GM18858 (cell line): ENCODE measurements at regions not wholly inside any gene's neighbourhood (a gene's known extent, or its start where the extent isn't known, plus 50 kb on each side); places are given as distances from the start of the nearest gene placed in this dataset.
"Not testable (repeated sequence)": the region's sequence is repeated elsewhere in the genome, so short reads cannot be mapped to it uniquely, and the experiment has no call there.

Experiments
- ATAC-seq: cut with Tn5 transposase; IDR thresholded peaks from one replicate; pipeline ENCODE4 v1.9.1; 2021; ENCODE audit not compliant: unreplicated experiment

DNA sequence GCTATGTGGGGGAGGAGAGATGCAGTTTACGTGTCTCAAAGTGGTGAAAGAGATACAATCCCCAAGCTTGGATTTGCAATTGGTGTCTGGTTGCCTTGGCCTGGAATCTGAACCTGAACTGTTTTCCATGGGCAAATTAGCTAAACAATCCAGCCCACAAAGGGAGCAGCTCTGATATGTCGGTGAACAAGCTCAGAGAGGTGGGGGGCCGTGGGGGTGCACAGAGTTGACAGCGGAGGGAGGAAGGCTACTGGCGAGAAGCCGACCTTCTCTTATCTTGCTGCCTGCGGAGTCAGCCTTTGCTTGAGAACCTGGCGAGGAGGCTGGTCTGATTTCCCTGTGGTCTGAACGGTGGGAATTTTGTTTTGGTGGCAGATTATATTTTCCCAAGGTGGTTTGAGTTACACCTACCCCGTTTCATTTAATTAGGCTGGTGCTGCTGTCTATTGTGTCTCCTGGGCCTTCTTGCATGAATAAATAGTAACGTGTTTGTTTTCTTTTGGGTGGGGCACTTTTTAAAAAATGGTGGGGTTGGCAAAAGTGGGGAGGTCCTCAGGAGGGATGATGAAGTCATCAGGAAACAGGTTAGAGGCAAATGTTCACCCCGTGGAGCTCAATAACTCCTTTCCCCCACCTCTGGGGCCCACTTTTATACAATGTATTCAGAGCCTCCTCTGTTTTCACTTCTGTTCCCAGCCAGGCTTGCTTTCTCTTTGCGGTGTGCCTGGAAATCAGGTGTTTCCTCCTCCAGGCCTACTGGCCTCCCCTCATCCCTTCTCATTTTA is 80.9 kb upstream of the IGFBP5 start:
- ATAC-seq, result no peak

DNA sequence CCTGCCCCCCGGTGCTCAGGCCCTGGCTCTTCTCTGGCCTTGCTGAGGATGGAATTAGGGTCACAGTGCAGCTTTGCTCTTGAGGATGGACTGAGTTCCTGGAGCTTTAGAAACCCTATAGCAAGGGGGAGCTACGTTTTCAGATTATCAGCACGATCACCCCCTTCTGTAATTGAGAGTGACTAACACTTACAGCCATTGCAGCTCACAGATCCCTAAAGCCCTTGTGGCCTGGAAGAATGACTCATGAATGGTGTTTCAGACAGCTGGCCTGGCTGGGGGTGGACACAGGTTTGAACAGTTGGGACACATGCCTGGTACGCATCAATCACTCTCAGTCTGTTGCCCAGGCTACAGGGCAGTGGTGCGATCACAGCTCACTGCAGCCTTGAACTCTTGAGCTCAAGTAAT is 79.7 kb upstream of the IGFBP5 start:
- no peak for ATAC-seq

DNA sequence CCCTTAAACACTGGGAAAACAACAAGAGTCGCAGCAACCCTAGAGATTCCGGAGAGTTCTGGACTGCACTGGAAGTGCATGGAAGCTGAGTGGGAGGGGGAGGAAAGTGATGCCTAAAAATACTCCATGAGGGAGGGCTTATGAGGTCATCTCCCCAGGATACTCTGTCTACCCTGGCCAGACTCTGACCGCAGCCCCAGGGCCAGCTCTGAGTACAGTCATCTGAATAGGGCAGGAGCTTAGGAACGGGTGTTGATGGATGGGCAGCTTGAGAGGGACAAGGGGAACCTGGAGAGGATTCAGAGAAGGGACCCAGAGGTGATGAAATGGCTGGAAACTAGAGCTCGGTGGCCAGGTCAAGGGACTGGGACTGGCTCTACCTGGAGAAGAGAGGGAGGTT is 79.3 kb upstream of the IGFBP5 start:
- no peak for ATAC-seq

DNA sequence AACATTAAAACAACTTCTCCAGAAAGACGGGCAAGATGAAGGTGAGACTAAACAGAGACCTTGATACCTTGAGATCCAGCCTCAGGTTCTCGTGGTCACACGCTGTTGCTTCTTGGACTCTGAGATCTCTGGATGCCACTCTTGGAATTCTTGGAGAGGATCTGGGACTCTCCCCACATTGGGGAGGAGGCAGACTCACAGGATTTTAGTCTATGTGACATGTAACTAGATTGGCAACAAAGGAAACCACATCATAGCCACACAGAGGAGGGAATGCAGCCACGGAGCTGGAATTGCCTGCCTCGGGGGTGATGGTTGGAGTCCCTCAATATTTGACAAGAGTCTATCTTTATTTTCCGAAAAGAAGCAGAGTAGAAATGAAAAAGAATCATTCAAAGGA is 78.8 kb upstream of the IGFBP5 start:
- ATAC-seq, result no peak

DNA sequence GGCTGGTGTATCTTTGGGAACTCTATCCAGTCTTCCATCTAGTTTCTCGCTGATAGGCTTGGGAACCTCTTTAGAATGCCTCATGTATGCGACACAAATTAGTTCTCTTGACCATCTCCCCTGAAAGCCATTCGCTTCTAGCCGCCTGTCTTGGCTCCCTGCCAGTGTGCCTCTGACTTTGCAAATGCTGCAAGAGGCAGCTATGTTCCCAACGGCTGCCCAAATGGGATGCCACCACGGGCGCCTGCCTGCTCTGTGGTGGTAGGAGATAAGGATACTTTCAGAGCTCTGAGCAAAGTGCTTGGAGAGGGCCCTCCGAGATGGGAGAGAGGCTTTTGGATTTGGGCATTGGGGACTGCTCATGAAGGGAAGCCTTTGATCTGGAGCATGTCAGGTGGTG is 77.7 kb upstream of the IGFBP5 start:
- no peak for ATAC-seq

DNA sequence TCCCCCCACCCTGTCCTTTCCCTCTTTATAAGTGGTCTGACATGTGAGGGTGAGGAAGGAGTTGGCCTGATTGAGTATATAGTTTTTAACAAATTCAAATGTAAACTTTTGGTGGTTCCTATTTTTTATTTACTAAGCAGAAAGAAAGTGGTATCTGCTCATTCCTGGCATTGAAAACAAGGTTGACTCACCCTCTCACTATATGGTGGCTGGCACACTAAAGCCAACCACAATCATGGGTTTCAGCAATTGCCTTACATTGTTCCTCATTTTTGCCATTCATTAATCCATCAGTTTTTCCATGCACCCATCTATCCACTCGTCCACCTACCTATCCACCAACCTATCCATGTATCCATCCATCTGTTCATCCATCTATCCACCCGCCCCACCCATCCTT is 75.4 kb upstream of the IGFBP5 start:
- no peak for ATAC-seq

DNA sequence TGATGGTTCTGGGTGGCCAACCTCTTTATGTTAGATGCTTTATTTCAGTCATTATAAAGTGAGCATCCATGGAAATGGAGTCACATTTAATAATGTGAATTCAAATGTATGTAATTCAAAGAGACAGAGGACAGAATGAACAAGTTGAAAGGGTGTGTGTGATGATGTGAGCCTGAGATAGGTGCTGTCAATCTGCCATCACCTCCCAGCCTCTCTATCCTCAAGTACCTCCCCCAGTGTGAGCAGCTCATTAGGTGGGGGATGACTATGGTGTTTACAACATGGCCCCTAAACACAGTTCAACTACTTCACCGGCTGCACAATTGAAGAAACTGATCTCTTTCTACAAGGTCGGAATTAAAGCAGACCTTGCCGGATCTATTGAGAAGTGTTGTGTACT is 74.7 kb upstream of the IGFBP5 start:
- ATAC-seq, result no peak

DNA sequence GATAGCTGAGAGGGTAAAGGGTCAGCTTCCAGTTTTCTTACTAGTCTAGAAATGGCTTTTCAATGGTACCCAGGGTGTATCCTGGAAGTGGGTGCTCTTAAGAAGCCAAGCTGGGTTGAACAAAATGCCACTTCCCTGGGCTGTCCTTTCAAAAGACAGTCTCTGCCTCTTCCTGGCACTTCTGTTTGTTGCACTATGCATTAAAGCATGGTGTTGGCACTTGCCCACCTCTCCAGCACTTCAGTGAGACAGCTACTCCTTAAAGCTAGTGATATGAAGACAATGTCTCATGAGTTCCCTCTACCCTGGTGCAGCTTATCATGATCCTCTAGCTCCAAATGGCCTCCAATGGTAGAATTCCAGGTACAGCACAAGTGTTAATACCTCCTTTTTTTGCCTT is 74.3 kb upstream of the IGFBP5 start:
- no peak for ATAC-seq

DNA sequence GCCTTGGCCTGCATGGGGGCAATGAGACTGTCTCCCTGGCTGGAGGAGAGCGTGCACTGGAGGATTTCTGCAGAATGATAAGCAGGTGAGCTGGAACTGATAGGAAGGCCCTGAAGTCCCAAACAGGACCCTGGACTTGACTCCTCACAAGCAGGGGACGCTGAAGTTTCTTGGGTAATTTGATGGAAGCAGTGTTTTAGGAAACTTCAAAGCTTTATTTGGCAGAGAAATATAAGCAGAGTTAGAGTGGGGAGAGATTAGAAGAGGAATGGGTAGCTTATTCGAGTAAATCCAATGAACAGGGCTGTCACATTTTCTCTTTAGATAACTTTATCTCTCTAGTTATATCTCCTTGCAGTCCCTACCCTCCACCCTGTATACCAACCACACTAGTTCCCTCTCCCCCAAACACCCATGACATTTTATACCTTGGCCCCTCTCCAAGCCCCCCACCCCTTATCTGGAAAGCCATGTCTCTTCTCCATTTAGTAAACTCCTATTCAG is 73.6 kb upstream of the IGFBP5 start:
- ATAC-seq, result no peak

DNA sequence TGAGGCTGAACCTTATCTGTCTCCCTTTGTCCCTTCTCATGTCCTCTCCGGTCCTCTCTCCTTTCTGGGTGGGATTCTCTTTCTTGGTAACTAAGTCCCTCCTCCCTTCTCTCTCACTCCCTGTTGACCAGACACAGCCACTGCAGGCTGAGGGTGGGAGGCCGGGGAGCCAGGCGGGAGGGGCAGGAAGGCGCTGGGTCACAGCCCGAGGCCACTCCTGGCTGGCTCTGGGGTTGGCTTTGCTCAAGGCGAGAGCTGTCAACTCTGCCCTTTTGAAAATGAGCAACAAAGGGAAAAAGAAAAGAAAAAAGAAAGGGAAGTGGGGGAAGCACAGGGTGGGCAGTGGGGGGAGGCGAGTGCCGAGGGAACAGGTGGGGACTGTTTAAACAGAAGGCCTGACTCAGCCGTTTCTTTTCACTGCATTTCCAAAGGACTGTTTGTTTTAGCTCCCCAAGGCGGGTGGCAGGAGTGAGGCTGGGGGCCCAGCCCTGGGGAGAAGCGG is 70.5 kb upstream of the IGFBP5 start:
- ATAC-seq, result no peak

DNA sequence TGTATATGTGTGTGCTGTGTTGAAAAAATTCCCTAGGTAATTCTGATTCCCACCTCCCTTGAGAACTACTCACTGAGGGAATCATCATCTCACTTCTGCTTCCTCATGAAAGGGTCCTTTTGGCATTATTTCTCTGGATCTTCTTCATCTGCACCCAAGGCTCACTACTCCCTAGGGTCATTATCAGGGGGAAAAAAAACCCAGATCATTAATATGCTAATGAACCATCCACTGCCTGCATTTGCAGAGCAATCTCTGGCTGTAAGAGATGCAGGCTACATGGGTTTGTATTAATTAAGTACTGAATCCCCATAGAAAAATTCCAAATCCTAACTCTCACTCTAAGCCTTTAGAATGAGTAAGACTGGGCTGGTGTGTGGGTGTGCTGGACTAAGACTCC is 68.0 kb upstream of the IGFBP5 start:
- ATAC-seq, result no peak

DNA sequence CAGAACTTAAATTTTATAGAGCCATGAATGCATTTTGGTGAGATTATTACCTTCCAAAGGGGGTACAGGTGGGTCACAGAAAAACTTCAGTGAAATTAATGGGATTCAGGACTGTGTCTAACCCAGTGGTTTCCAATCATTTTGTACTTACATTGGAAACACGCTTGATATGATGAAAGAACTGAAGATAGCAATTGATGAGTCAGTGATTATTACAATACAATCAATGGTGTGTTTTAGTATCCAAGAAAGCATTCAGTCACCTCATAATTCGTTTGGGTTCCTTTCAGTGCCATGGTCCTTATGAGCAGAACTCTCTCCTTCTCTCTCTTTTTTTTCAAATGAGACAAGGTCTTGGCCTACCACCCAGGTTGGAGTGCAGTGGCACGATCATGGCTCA is 66.5 kb upstream of the IGFBP5 start:
- ATAC-seq, result no peak

DNA sequence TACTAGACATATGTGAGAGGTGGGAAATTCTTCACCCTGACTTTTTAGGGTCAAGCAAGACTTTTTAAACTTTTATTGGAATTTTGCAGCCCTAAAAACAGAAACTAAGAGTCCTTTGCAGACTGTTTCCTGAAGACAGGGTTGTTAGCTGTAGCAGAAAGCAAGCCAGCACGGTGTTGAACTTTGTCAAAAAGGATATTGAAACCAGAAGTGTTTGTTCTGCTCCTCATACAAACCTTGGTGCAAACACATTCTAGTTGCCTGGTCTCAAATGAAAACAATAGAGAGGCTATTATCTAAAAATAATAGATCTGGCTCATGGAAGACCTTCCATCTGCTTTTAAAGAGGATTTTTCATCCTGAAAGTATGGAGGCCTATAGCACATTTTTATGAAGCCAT is 65.8 kb upstream of the IGFBP5 start:
- no peak for ATAC-seq

DNA sequence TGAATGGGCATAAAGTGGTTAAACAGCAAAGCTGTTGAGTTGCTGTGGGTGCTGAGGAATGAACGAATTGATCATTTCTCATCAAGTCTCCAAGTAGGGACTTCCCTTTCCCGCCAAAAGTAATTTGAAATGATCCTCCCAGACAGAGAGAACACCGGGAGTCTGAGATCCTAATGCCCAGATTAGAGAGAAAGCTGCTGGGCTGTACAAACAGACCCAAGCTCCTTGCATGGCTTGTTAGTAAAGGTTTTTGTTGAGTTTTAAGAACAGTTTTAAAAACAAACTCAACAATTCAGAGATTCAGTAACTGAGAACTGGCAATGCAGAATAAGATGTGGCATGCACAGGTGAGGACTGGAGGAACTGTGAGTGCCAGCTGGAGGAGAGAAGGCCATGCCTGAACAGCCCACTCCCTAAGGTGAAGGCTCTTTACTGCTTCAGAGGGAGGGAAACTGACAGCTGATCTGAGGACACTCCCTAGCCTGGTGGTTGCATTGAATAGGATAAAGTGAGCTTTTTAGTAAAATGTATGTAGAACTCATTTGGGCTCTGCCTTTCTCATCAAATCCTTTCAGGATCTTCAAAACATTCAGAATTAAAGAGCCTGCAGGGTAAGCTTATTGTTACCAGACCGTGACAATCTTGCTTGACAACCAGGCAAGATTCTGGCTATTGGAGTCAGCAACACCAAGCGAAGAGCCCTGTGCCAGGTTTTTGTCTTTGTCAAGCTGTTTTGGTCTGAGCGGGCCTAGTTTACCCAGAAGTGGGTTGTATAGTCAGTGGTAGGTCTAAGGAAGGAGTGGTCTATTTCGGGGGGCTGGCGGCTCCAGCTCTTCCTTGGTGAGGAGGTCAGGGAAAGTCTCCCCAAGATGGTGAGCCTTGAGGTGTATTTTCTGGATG is 63.2 kb upstream of the IGFBP5 start:
- no peak for ATAC-seq

DNA sequence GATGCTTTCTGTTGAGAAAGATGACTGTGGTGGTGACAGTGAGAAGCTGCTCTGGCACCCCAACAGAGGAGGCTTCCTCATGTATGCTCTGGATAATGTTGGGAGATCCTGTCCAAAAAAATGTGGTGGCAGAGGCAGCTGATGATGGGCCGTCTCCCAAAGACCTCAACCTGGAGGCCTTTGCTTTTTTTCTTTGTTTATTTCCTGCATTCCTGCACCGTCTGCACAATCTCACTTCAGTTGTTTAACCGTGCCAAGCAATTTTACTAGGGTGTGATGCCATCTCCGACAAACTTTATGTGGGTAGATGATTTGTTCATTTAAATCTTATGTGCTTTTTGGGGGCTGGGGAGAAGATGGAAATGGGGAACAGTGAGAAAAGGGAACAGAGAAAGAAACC is 62.2 kb upstream of the IGFBP5 start:
- ATAC-seq, result no peak

DNA sequence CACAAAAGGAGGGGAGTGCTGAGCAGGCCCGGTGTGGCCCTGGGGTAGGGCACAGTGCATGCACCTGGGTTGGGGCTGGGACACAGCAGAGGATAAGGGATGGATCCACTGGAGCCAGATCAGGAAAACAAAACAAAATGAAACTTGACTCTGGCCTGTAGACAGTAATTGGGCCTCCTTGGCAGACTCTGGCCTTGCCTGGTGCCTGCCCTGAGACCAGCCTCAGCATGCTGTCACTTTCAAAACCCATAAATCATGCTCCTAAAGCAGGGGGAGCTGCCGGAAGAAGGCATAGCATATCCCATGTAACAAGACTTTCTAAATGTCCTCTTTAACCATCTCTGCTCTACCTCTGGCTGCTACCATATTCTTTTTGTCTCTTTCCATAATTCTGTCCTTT is 61.1 kb upstream of the IGFBP5 start:
- no peak for ATAC-seq

DNA sequence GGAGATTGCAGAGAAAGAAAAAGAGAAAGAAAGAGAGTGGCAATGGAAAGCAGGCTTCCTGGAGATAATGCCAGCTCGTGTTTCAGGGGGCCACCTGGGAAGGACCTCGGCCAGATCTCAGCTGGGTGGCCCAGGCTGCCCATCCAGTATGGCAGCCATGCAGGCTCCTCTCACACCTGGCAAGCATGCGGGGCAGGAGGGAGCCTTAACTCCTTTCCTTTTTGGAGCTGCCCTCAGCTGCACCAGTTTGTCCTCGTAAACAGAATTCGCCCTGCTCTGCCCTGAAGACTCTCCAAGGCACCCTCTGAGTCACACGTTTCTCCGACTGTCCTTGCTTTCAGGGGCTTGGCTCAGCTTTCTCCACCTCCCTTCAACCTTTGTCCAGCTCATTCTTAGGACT is 59.5 kb upstream of the IGFBP5 start:
- no peak for ATAC-seq

DNA sequence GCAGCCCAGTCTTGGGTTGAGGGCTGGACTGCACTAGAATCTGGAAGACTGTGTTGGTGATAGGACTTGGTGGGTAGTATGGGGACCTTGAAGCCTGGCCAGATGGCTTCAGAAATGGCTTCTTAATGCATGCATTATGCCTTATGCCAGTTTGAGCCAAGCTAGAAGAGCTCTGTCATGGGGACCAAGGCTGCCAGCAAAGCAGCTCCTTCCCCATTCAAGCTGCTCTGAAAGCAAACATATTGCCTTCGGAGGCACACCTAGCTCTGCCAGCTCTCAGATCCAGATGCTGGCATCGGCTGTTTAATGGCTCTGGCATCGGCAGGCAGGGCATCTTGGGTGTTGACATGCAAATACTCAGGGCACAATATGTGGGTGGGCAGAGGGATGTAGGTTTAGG is 59.0 kb upstream of the IGFBP5 start:
- no peak for ATAC-seq

DNA sequence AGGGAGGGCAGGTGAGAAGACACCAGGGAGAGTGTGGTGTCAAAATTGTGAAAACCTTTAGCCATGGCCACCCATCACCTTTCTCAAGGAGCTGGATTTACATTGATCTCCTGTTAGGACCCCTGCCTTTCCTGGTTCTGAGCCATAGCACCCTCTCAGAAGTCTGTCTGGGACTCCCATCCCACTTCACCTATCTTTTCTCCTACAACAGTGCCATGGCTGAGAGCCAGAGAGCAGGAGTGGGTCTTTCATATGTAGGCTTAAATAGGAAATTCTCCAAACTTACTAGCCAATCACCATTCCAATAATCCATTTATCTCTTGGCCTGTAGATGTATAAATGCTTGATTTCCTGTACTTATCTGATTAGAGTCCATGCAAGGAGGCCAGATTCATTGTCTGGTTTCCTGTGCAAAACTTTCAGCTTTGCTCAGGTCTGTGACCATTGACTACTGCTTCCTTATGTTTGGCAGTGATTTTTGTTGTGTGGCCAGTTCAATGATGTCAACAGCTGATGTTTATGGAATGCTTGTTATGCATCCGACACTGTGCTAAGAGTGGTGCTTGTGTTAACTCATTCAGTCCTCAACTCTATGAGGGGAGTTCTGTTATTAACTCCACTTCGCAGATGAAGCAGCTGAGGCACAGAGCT is 57.6 kb upstream of the IGFBP5 start:
- no peak for ATAC-seq

DNA sequence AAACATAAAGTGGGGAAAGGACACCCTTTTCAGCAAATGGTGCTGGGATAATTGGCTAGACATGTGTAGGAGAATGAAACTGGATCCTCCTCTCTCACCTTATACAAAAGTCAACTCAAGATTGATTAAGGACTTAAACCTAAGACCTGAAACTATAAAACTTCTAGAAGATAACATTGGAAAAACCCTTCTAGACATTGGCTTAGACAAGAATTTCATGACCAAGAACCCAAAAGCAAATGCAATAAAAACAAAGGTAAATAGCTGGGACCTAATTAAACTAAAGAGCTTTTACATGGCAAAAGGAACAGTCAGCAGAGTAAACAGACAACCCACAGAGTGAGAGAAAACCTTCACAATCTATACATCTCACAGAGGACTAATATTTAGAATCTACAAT is 55.4 kb upstream of the IGFBP5 start:
- not testable (repeated sequence) for ATAC-seq

DNA sequence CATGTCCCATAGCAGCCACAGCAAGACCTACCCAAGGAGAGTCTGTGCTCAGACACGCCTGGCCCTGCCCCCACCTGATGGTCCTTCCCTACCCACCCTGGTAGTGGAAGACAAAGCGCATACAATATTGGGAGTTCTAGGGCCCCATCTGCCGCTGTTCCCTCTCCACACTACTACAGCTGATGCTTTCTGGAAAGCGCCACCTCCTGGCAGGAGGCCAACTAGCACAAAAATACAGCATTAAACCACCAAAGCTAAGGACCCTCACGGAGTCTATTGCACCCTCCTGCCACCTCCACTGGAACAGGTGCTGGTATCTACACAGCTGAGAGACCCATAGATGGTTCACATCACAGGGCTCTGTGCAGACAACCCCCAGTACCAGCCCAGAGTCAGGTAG is 50.9 kb upstream of the IGFBP5 start:
- not testable (repeated sequence) for ATAC-seq
